HG03064 (cell line): ENCODE measurements at regions not wholly inside any gene's neighbourhood (a gene's known extent, or its start where the extent isn't known, plus 50 kb on each side); places are given as distances from the start of the nearest gene placed in this dataset.
"Not testable (repeated sequence)": the region's sequence is repeated elsewhere in the genome, so short reads cannot be mapped to it uniquely, and the experiment has no call there.

Experiments
- ATAC-seq: cut with Tn5 transposase; IDR thresholded peaks from one replicate; pipeline ENCODE4 v1.9.1; 2021; ENCODE audit warnings: low read depth; ENCODE audit not compliant: unreplicated experiment

- ATAC-seq = no peak
These were observed 55.0 kb upstream of the CXXC4 start for GRCh38 chr4:104549736-104550135.

- ATAC-seq = no peak
These were observed 64.8 kb upstream of the CXXC4 start for GRCh38 chr4:104559502-104559901.

- ATAC-seq = no peak
These were observed 76.6 kb upstream of the CXXC4 start for GRCh38 chr4:104571341-104571740.

- ATAC-seq = no peak
These were observed 79.7 kb upstream of the CXXC4 start for GRCh38 chr4:104574371-104574770.

GRCh38 chr4:104575278-104575677 lies 80.6 kb upstream of the CXXC4 start:
- no peak for ATAC-seq

- ATAC-seq = no peak
These were observed 82.7 kb upstream of the CXXC4 start for GRCh38 chr4:104577405-104577804.

- not testable (repeated sequence) for ATAC-seq
These were observed 86.8 kb upstream of the CXXC4 start for GRCh38 chr4:104581476-104581875.

GRCh38 chr4:104582056-104582455 lies 87.4 kb upstream of the CXXC4 start:
- ATAC-seq = not testable (repeated sequence)

- ATAC-seq = no peak
These were observed 94.7 kb upstream of the CXXC4 start for GRCh38 chr4:104589264-104589868.

GRCh38 chr4:104591510-104591911 lies 96.8 kb upstream of the CXXC4 start:
- ATAC-seq = no peak

- ATAC-seq = no peak
These were observed 97.5 kb upstream of the CXXC4 start for GRCh38 chr4:104592183-104592582.

GRCh38 chr4:104593019-104593418 lies 98.3 kb upstream of the CXXC4 start:
- no peak for ATAC-seq

GRCh38 chr4:104596189-104596588 lies 101.5 kb upstream of the CXXC4 start:
- ATAC-seq = no peak

GRCh38 chr4:104615496-104615895 lies 120.8 kb upstream of the CXXC4 start:
- no peak for ATAC-seq

GRCh38 chr4:104615926-104616325 lies 121.2 kb upstream of the CXXC4 start:
- ATAC-seq = no peak

- ATAC-seq = no peak
These were observed 121.7 kb upstream of the CXXC4 start for GRCh38 chr4:104616401-104616820.

- ATAC-seq = no peak
These were observed 131.0 kb upstream of the CXXC4 start for GRCh38 chr4:104625706-104626105.

- ATAC-seq = no peak
These were observed 134.9 kb upstream of the CXXC4 start for GRCh38 chr4:104629601-104630000.

- no peak for ATAC-seq
These were observed 135.6 kb upstream of the CXXC4 start for GRCh38 chr4:104630272-104630671.

GRCh38 chr4:104631000-104631399 lies 136.3 kb upstream of the CXXC4 start:
- no peak for ATAC-seq

- no peak for ATAC-seq
These were observed 146.7 kb upstream of the CXXC4 start for GRCh38 chr4:104641418-104641817.

- no peak for ATAC-seq
These were observed 147.8 kb upstream of the CXXC4 start for GRCh38 chr4:104642521-104642920.

- no peak for ATAC-seq
These were observed 149.1 kb upstream of the CXXC4 start for GRCh38 chr4:104643805-104644204.
